ENCODE measurements at regions not wholly inside any gene's neighbourhood (a gene's known extent, or its start where the extent isn't known, plus 50 kb on each side); places are given as distances from the start of the nearest gene placed in this dataset.

- DNase-seq: no peak
Observed at GRCh38 chr11:90809581-90809980, 586.7 kb upstream of the CHORDC1 start.

DNA sequence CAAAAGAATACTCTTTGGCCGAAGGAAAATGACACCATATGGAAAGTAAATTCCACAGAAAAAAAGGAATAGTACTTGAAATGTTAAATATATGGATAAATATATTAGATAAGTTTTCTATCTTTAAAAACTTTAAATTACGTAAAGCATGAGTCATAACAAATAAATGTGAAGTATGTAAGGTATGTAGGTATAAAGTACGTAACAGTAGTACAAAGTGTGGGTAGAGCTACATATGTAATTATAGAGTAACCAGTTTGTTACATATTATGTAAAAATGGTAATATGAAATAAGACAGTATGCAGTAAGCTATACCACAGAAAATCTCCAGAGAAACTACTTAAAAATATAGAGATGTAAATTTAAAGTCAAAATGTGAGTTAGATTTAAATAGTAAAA, 582.3 kb upstream of the CHORDC1 start:
- DNase-seq: no peak

DNA sequence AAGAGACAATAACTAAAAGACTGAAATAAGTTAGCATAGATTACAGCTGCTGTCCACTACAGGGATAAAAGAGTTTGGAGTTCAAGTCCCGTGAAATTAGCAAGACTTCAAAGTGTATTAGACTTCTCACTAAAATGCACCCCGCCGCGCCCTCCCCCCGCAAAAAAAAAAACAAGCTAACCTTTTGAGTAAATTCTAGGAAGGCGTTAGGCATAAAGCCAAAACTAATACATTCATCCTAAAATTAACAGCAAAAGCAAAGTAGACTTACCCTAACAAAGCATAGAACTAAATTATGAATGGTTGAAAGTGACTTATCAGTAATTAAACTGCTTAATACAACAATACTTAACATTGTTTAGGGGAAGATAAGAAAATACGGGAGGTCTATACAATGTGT, 581.0 kb upstream of the CHORDC1 start:
- no peak for DNase-seq

GRCh38 chr11:90803366-90803765, 580.5 kb upstream of the CHORDC1 start:
- DNase-seq: no peak

GRCh38 chr11:90798769-90799168, 575.9 kb upstream of the CHORDC1 start:
- no peak for DNase-seq

GRCh38 chr11:90795746-90796145, 572.9 kb upstream of the CHORDC1 start:
- no peak for DNase-seq

DNA sequence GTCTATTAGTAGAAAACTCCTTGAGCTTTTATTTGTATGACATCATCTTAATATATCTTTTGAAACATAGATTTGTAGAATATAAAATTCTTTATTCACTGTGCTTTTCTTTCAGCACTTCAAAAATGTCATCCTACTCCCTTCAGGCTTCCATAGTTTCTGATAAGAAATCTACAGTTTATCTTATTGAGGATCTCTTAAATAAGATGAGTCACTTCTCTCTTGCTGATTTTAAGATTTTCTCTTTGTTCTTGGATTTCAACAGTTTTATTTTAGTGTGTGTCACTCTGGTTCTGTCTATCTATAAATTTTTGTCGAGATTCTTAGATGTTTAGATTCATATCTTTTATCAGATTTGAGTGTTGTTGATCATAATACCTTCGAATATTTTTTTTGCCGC, 566.1 kb upstream of the CHORDC1 start:
- no peak for DNase-seq

DNA sequence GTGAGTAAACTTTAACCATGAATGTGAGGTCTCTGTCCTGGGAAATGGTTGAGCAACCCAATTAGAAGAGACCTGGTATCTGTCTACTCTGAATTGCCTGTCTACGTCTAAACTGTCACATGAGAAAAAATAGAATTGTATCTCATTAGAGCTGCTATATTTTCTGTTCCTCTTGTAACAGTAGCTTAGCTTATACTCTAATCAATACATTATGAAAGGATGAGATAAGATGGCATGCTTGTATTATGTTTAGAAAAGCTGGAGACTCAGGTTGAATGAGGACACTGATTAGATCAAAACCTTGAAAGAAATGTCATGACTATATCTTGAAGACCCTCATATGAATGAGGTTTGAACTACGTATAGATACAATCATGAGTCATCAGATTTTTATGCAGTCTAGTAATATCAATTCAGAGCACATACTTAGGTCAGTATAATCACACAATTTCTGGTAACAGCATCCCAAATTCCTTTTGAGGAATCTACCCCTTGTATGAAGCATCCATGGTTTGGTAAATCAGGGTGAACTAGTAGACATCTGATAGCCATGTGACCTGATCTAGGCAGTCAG, 561.5 kb upstream of the CHORDC1 start:
- DNase-seq: no peak

DNA sequence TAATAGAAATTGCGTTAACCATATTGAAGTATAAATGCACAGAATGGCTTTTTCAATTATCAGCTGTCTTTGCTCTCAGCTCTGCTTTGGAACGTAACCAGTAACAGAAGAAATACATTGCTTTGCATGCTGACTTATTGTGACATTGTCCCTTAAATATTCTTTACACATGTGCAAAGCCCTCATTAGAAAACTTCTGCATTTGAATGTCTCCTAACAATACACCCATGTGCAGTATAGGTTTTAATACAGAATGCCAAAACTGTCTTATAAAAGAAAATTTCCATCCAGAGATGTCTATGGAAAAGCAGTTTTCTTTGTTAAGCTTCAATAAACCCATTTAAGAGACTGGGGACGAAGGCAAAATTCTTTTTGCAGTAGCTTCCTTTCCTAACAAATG, 560.3 kb upstream of the CHORDC1 start:
- DNase-seq: no peak

DNA sequence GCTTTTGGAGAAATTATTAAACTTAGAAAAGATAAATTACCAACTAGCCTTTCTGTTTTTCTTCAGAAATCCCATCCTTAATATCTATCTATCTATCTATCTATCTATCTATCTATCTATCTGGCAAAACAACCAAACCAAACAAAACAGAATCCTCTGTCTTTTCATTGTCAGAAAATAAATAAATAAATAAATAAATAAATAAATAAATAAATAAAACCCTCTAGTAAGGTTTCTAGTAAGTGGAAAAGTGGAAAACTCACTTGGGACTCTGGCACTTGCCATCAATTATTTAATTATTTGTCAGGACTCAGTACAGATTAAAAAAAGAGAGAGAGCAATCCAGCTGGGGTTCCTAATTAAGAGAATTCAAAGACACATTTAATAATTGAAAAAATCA, 556.2 kb upstream of the CHORDC1 start:
- no peak for DNase-seq

GRCh38 chr11:90775567-90776165, 552.8 kb upstream of the CHORDC1 start:
- DNase-seq: no peak

DNA sequence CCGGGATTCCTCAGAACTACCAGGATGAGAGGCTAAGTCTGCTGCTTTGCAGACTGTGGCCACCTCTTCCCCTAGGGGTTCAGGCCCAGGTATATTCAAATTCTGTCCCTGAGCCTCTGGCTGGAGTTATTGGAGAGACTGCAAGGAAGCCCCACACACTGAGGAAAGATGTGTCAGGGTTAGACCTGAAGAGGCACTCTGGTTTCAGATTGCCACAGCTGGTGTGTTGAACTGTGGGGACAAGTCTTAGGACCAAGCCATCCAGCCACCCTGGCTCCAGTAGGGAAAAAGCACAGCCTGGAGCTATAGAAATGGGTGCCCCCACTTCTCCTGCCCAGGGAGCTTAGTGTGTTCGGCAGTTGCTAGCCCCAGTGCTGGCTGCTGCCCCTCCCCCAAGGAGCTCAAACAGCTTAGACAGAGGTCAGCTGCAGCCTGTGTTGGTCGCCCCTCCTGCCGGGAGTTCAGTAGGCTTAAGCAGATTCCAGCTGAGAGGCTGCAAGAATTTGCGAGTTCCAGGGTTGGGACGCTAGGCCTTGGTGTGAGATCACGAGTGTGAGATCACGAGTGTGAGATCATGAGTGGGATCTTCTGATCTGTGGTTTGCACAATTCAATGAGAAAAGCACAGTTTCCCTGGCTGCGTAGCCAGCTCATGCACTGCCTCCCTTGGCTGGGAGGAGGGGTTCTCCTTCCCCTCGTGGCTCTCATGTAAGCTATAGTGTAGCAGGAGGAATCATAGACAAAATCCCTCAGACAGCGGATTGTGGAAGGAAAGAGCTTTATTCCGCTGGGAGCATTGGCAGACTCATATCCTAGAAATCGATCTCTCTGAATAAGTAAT, 552.1 kb upstream of the CHORDC1 start:
- DNase-seq: no peak

DNA sequence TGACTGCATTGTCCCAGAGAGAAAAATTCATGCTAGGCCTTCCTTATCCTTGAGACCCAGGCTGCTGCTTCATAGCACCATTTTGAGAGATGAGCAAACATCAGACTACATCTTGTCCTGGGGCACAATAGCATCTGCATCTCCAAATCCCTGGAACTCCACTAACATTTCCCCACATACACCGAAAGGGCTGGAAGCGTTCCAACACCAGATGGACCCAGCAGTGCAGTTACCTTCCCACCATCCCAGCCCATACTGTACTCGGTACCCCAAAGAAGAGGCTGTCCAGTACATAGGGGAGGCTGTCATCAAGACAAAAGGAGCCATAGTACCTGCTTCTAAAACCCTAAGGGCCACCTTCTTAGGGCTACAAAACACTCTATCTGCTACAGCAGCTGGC, 547.2 kb upstream of the CHORDC1 start:
- DNase-seq: no peak

DNA sequence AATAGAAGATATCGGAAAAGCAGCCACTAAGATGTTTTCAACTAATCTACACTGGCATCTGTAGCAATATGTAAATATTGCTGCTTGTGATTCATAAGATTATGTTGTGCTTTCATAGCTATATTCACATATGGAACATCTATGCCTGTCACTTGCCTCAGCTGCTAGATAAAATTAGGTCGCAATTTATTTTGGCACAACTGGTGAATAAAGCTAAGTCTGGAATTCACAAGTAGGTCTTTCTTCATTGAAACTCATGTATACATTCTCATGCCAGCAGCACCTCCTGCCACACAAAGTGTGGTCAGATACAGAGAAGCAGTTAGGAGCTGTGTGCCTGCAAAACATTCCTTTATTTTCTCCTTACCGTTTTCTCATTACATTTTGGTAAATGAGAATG, 543.3 kb upstream of the CHORDC1 start:
- no peak for DNase-seq

DNA sequence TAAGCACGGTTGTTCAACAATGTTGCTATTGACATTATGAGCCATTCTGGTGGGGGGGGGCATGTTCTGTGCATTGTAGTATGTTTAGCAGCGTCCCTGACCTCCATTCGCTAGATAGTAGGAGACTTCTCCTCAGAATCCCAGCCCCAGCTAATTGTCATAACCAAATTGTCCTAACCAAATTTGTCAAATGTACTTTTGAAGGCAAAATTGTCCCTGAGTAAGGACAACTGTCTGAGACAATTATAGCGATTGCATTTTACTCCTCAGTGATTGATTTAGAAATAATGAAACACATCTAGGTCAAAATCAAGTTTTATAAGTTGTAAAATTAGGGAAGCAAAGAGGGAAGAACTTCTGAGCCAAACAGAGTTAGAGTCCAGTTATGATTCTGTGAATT, 541.8 kb upstream of the CHORDC1 start:
- DNase-seq: no peak

DNA sequence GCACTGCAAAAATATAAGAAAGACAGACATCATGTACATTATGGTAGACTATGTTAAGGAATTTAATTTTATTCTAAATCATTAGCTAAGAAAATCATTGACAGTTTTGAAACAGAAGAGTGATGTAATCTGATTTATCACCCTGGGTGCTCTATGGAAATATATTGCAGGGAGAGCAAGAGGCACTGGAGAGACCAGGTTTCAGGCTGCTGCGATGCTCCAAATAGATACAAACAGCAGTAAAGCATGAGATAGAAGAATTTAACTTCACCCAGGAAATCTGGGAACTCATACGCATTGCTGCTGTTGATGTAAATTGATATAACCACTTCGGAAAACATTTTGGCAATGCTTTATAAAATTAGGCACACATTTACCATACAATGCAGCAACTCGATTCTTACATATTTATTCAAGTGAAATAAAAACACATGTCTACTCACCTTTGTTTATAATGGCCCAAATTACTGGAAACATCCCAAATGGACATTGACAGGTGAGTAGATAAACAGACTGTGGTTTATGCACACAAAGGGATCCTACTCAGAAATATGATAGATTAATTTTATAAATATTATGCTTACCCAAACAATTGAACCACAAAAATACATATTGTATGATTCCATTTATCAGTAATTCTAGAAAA, 535.1 kb upstream of the CHORDC1 start:
- DNase-seq: no peak

GRCh38 chr11:90756617-90757016, 533.8 kb upstream of the CHORDC1 start:
- DNase-seq: no peak

- DNase-seq: no peak
Observed at GRCh38 chr11:90753546-90753945, 530.7 kb upstream of the CHORDC1 start.

- DNase-seq: no peak
Observed at GRCh38 chr11:90747057-90747456, 524.2 kb upstream of the CHORDC1 start.

DNA sequence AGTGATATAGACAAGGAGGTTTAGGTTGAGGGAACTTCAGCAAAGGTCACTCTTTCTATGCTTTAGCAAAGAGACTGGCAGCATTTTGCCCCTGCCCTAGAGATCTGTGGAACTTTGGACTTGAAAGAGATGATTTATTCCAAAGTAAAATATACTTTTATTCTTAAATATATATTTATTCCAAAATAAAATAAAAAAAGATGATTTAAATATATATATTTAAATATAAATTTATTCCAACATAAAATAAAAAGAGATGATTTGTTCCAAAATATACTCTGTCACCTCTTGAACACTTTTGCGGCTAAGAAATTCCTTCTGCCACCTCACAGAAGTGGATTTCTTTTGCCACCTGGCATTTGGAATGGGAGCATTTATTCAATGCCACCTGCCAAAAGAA, 521.3 kb upstream of the CHORDC1 start:
- DNase-seq: no peak

- no peak for DNase-seq
Observed at GRCh38 chr11:90738799-90739198, 516.0 kb upstream of the CHORDC1 start.

DNA sequence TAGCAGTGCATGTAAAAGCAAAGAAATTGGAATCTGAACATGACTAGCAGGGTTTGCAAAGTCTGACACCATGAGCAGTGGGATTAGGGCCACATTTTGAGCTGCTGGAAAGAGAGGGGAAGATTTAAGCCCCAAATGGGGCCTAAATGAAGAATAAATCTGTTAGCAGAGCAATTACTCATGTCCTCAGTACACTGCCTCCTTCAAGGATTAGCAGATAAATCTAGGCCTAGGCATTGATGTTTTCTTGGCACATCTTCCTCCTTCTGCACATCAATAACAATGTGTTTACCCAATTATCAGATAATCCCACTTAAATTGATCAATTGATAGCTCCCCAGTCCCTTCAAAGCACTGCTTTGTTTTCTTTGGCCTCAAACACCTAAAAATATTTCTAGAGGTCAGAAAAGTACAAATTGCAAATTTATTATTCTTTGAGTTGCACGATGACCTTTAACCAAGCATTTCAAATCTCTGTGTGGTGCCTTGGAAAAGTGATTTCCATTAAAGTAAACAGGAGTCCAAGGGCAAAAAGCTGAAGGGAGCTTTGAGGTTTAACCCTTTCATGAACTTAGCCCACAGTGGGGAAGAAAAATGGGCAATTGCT, 514.7 kb upstream of the CHORDC1 start:
- no peak for DNase-seq

DNA sequence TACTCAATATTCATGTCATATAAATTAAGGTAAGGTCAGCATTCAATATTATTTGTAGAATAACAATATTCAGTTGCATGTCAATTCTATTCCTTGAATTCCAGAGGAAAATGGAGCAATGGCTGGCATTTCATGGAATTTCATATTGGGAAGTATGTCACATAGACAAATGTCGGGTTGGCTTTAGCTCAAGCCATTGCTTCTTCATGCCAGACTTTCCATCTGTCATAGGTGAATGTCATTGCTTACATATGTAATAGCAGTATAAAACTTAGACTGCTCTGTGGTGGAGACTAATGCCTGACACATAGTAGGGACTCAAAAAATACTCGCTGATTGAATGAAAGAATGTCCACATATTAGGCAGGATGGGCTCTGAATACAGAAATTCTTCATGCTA, 509.6 kb upstream of the CHORDC1 start:
- DNase-seq: no peak

GRCh38 chr11:90723475-90723874, 500.6 kb upstream of the CHORDC1 start:
- no peak for DNase-seq
